ENCODE measurements at regions not wholly inside any gene's neighbourhood (a gene's known extent, or its start where the extent isn't known, plus 50 kb on each side); places are given as distances from the start of the nearest gene placed in this dataset.
"Not testable (repeated sequence)": the region's sequence is repeated elsewhere in the genome, so short reads cannot be mapped to it uniquely, and the experiment has no call there.

DNA sequence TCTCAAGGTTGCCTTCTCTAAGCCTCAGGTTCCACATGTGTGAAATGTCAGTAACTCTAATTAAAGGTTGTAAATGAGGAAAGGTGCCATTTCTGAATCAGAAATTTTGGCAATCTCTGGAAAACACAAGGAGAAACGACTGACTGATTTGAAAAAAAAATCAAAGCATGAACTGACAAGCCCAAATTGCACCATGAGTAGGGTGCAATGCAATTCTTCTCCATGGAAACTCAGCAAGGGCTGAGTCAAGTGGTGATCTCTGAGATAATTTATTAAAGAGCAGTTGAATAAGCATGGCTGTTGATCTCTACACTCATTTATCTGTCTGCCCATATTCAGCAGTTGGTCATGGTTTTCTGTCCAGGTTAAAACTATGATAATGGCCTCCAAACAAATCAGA, 201.6 kb upstream of the CMC1 start:
- DNase-seq = no peak

DNA sequence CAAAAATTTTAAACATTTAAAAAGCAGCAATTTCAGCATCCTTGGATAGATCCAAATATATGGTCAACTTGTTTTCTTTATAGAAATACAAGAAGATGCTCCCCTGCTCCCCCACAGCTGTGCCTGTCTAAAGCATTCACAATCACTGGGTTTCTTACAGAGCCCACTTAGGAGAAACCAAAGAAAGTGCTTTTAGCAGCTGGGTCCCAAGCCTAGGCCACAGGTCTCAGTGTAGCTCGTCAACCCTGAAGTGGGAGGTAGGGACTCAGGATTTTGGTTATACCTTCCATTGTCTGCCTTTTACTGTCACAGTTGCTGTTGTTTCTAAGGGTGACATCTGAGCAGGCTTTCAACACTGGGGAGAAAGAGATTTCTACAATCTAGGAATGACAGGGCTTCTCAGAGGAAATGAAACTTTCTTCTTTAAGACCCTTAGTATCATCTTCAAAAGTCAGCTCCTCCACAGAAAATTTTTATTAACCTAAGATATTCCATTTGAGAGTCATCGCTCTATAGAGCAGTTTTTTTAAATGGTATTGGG, 199.3 kb upstream of the CMC1 start:
- no peak for DNase-seq

DNA sequence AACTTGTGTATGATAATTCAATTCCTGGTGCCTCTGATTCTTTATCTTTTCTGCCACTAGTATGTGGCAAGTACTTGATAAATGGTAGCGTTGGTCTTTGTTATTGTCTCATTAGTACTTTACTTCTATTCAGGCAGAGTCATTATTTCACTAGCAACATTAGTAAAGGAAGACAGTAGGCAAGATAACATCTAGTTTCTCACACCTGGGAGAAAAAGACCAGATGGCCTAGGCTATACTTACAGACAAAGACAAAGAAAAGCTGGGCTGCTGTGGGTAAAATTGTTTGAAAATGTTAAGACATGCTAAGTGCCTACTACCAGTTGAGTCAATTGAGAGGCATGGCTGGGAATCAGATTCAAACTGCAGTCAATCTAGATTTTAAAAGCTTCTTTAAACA, 198.7 kb upstream of the CMC1 start:
- DNase-seq = no peak

DNA sequence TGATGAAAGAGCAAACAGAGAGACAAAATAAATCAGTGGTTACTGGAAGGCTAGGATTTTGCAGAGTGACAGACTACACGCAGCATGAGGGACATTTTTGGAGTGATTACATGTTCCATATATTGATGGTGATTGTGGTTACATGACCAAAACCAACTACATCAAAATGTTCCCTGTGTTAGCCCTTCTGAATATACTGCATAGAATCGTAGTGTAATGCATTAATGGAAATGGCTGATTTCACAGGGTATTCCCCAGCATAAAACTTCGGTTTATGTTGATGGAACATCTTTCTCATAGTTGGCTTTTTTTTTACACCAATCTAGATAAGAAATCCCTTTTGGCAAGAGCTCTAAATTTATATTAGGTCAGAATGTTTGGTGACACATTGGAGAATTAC, 191.3 kb upstream of the CMC1 start:
- DNase-seq = no peak

DNA sequence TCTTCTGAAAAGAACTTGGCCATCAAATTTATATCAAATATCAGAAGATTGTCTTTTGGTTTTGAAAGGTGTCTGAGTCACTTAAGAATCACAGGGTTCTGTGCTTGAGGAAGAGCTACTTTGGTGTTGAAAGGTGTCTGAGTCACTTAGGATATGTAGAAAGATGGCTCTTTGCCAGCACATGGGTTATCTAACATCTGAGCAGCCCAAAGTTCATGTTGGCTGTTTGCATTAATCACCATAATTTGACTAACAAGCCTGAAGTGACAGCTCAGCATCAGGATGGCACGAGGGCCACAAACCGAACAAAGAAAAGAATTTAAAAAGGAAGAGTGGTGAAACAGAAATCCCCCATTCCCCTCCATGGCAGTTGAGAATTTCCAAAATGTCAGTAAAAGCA, 190.5 kb upstream of the CMC1 start:
- DNase-seq = no peak

DNA sequence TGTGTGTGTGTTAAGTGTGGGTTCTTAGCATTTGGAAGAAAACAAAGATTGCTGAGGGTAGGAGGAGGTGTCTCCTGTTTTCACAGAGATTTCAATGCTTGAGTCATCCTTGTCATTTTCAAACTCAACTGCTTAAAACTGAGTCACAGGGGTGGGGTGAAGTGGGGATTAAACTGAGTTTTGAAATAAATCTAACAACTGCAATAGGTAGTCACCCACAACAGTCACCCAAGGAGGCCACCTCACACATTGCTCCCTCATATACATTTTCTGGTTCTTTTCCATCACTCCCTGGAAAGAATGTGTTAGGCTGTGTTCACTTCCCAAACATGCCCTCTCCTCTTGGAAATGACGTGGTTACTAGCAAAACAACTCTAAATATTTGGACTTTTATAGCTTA, 187.7 kb upstream of the CMC1 start:
- no peak for DNase-seq

DNA sequence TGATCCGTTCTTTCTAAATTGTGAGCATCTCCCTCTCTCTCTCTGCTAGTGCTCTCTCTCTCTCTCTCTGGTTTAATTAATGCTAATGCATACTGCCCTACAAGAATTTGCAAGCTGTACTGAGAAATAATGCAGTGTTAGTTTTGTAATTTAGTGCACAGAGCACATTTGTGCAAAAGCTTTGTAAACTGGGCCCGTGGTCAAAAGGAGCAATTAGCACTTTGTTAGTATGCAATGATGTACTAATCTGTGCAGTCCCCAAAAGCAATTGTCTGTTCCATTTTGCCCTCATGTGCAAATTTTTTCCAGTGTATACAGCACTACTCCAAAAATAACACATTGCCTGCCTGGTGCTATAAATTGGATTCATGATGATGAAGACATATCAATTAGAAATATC, 184.6 kb upstream of the CMC1 start:
- no peak for DNase-seq

DNA sequence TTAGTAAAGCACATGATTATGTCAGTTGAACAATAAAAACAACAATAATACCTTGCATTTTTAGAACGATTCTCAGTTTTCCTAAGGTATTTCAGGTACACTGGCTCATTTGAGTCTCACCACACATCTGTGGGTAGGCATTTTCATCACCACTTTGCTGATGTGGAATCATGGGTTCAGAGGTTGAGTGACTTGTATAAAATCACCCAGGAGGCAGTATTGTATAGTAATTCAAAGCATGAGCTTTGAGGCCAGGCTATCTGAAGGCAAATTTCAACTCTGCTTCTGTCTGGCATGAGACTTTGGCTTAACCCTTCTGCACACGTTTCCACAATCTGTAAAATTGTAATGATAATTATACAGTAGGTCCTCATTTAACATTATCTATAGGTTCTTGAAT, 183.9 kb upstream of the CMC1 start:
- no peak for DNase-seq

DNA sequence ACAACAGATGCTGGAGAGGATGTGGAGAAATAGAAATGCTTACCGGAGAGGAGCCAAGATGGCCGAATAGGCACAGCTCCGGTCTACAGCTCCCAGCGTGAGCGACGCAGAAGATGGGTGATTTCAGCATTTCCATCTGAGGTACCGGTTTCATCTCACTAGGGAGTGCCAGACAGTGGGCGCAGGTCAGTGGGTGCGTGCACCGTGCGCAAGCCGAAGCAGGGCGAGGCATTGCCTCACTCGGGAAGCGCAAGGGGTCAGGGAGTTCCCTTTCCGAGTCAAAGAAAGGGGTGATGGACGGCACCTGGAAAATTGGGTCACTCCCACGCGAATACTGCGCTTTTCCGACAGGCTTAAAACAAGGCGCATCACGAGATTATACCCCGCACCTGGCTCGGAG, 182.2 kb upstream of the CMC1 start:
- DNase-seq = not testable (repeated sequence)

DNA sequence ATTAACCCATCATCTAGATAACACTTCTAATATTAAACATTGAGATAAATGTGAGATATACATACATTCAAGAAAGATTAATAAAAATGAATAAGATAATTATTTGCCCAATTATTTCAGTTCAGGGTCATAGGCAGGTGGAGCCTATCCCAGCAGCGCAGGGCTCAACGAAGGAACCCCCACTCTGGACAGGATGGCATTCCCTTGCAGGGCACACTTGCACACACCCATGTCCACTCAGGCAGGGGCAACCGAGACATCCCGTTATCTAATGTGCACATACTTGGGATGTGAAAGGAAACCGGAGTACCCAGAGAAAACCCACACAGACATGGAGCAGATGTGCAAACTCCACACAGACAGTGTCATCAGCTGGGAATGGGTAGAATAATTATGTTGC, 175.4 kb upstream of the CMC1 start:
- DNase-seq = no peak

DNA sequence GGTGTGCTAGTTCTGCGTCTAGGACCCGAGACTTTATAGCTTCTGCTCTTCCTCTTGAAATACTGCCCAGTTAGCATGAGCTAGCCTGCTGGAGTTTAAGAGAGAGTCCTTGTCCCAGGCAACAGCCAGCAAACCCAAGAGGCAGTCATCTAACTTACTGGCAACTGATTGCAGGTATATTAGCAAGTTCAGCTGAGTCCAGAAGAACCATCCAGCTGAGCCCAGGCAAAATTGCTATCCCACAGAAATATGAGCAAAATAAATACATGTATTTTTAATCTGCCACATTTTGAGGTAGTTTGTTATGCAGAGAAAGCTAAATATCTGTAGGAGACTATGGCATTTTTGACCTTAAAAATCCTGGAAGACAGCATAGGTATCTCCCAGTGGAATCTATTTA, 174.4 kb upstream of the CMC1 start:
- DNase-seq = no peak

DNA sequence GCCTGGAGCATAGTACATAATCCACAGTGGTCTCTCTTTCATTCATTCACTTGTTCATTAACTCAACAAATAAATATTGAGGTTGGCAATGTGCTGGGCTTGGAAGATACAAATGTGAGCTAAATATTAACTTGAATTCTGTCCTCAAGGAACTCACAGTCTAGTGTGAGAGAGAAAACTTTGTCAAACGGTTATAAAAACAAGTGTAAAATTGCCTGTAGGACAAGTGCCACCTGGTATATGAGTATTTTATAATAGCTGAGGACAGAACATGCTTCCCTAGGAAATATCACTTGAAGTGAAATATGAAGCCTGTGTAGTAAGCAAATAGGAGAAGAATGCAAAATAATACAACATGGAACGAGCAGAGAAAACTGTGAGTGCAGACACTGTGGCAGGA, 173.1 kb upstream of the CMC1 start:
- no peak for DNase-seq

DNA sequence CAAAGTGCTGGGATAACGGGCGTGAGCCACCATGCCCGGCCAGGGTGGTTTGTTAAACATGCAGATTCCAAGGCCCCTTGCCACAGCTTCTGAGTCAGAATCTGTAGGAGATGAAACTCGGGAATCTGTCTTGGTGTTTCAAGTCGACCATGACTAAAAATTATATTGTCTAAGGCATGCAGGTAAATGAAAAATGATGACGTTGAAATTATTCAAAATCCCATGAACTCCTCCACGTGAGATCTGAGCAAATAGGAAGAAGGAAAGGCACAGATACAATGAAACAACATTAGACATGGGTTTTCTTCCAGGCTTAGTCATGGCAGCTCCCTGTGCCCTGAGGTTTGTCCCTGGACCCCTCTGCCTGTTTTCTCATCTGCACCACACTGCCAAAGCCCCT, 172.0 kb upstream of the CMC1 start:
- DNase-seq = no peak

DNA sequence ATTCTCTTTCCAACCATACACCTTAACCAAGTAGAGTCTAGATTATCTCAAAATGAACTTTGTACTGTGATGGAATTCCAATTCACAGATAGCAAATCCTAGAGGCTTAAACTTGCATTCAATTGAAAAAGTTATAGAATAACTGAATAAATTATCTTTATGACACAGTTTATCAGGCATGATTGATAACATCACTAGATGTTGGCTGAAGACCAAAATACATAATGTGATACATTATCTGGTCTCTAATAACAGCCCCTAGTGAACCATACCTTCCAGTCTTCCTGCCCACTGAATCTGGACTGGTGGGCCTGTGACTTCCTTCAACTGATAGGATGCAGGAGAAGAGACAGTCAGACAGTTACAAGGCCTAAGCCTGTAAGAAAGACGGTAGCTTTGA, 165.2 kb upstream of the CMC1 start:
- DNase-seq = no peak

DNA sequence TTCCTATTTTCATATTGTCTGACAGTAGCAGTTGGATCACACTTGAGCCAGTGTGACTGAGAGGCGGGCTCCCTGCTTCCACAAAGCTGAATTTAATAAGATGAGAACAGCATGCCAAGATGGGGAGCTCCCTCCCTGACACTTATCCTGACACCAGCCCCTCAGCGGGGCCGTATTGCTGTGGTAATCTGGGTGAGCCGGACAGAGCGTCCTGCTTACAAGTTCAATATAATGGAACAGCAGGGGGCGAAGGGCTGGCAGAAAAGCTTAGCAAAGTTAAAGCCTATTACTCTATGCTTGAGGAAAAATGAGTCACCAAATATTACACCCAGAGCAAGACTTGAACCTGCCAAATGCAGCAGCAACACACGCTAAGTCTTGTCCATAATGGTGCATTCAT, 163.8 kb upstream of the CMC1 start:
- DNase-seq = no peak

DNA sequence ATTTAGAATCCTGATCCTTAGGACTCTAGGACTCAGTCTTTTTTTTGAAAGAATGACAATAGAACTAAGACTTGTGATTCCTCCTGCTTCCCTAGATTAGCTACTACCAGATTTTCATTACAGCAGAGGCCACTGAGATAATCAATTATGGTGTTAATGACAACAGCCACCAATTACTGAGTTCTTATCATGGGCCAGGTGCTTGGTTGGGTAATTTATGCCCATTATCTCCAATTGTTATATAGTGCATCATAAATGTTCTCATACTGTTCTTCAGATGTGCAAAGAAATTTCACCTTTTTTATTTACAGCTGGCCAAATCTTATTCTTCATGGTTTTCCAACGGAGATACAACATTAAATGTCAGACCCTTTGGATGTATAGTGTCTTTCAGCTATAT, 162.9 kb upstream of the CMC1 start:
- DNase-seq = no peak

DNA sequence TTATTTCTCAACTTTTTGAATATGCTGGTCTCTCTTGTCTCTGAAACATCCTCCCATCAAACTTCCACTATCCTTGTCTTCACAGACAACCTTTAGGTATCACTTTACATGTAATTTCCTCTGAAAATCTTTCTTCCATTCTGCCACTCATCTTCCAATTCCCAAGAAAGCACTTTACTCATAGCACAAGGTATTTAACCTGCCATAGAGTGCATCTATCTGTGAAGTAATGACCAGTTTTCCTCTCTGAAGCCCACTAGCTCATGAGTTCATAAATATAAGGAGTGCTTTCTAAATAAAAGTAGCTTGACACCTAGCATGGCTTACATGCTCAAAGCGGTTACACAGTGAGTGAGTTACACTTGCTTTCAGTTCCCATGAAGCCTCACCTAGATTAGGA, 160.7 kb upstream of the CMC1 start:
- no peak for DNase-seq

DNA sequence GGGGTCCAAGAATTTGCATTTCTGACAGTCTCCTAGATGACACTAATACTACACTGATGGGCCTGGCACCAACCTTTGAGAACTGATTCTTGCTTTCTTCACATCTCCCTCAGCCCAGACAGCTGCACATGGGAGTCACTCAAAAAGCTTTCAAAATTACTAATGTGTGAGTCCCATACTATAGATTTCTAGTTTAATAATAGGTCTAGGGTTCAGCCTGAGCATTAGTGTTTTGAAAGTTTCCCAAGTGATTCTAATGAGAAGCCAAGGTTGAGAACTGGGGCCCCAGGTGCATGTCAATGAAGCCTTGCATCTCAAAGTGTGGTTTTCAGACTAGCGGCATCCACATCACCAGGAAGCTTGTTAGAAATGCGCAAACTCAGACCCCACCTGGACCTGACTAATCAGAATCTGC, 159.9 kb upstream of the CMC1 start:
- DNase-seq = no peak

DNA sequence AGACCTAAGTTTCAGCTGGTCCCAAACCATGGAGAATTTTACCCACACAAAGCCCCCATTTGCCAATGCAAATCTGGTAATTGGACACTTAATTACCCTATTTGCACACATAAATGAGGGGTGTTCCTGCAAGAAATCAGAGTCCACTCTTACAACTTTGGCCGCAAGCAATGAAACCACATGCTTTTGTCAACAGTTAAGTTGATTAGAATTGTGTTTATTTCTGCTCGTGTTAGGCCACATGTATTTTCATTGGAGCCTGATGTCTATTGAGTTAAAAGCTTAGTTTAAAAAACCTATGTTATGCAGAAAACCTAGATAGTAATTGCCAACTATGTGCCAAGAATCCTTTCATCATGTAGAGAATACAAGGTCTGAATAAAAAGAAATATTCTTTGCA, 153.8 kb upstream of the CMC1 start:
- no peak for DNase-seq

DNA sequence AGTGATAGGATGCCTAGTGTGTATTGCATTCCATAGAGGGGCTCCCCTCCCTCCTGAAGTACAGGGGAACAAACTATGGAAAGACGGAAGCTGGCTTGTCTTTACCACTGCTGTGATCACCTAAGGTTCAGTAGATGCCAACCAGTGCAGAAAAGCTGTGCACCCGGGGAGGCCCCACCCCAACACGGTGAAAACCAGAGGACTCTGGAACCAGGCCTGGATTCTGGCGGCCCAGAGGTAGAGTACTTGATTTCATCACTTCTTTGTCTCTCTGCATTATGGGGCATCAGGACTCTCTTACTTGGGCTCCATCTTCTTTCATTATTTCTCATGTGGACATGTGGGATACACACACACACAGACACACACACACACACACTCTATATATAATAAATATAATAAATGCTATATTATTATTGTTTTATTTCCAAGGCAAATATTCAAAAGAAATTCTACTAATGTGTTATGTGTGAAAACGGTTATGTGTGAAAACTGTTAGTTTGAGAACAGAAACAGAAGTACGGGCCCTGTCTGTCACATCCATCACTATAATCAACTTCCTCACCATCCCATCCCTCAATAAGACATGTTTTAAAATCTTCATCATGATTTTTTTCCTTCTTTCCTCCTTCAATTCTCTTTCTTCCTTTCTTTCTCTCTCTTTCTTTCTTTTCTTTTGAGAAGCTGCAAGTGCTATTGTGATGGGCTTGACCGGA, 152.4 kb upstream of the CMC1 start:
- no peak for DNase-seq

DNA sequence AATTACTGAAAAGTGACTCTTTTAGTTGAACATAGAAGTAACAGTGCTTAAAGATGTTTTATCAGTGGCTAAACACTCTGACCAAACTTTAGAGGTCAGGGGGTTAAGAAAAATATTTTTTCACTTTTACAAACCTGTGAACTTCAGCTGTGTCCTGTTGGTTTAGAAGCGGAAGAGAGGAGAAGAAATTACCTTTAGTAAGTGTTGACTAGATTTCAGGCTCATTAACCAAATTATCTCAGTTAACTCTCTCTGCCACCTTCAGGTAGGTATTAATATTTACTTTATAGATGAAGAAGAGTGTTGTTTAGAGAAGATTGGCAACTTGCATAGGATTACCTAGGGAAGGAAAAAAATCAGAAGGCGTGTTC, 151.9 kb upstream of the CMC1 start:
- DNase-seq = peak in 2 of 6 experiments; percentile 13 to 14

DNA sequence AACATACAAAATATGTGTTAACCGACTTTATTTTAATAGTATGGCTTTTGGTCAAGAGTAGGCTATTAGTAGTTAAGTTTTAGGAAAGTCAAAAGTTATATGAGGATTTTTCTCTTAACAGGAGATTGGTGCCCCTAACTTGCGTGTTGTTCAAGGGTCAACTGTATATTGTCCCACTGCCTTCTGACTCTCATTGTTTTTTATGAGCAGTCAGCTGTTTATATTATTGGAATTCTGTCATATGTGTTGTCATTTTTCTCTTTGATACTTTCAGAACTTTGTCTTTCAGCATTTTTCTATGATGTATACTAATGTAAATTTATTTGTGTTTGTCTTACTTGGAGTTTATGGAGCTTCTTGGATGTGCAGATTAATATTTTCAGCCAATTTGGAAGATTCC, 142.1 kb upstream of the CMC1 start:
- no peak for DNase-seq

DNA sequence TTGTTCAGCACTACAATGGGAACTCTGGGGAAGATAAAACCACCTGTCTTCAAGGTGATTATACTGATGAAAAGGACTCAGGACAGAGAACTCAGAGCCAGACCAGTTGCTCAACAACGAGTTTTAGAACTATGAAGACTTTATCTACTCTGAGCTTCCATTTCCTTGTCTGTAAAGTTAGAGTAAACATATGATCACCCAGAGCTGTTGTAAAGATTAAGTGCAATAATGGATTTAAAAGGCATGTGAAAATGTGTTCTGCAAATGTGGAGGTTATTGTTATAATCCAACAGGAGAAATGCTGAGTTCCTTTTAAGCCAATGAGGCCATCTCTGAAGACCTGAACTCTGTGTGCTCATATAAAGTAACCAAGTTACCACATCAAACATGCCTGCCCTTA, 139.7 kb upstream of the CMC1 start:
- no peak for DNase-seq

DNA sequence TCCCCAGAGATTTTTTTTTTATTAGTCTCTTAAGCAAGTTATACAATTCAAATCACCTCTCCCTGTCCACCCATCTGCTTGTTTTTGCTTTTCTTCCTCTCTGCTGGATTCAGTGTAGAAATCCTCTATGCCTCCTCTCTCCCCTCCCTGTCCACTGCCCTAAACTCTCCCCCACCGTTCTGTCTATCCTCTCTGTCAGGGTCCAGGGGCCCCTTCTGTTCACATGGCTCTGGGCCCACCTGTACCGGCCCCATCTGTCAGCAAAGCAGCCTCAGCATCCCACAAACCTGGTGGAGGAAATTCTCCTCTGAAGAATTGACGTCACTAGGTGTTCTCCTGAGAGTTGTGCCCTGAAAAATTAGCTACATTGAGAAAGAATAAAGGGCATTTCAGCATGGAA, 137.6 kb upstream of the CMC1 start:
- no peak for DNase-seq

DNA sequence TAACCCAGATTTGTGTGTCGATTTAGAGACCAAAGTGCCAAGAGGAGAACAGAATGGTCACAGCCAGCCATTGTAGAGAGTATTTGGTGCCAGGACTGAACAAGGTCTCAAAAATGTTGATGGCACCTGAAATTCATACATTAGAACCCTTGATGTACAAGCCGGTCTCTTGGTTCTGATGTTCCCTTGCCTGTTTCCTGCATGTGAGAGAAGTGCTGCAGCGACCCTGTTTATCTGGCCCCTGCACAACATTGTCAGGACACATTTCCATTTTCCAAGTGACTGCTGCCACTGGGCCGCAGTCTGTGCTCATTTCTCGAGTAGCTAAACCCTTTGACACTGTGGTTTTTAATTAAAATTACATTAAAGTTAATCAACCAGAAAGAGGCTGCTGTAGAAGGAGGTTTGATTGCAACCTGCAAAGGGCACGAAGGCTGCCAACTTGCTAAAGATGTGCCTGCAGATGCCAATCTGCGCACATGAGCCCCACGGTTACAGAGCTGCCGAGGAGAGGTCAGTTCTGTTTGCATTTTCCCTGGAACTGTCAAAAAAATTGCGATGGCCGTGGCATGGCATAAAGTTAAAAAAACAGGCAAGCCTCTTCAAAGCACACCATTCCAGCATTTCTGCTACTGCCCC, 136.4 kb upstream of the CMC1 start:
- DNase-seq = no peak

All from stimulated activated naive CD4-positive, alpha-beta T cell (primary cell).